D721Med (cell line): ENCODE measurements at regions not wholly inside any gene's neighbourhood (a gene's known extent, or its start where the extent isn't known, plus 50 kb on each side); places are given as distances from the start of the nearest gene placed in this dataset.

ENCODE experiments used
- DNase-seq: peaks from one replicate; pipeline ENCODE4 v3.0.0; 2011; ENCODE audit warnings: low spot score; ENCODE audit not compliant: insufficient read length
- FAIRE-seq: peaks from 2 replicates; lab custom pipeline; 2011; peaks lifted over from hg19 to GRCh38; lab: Jason Lieb, UNC
- TF ChIP-seq, protein P1 (sequence below): IDR thresholded peaks from 2 replicates; pipeline ENCODE4 v1.5.1; 2012; ENCODE audit warnings: mild to moderate bottlenecking, control low read depth; ENCODE audit not compliant: insufficient read depth; ENCODE audit errors: missing control alignments

- FAIRE-seq: no peak
- no peak for DNase-seq
- TF ChIP-seq, protein P1, sequence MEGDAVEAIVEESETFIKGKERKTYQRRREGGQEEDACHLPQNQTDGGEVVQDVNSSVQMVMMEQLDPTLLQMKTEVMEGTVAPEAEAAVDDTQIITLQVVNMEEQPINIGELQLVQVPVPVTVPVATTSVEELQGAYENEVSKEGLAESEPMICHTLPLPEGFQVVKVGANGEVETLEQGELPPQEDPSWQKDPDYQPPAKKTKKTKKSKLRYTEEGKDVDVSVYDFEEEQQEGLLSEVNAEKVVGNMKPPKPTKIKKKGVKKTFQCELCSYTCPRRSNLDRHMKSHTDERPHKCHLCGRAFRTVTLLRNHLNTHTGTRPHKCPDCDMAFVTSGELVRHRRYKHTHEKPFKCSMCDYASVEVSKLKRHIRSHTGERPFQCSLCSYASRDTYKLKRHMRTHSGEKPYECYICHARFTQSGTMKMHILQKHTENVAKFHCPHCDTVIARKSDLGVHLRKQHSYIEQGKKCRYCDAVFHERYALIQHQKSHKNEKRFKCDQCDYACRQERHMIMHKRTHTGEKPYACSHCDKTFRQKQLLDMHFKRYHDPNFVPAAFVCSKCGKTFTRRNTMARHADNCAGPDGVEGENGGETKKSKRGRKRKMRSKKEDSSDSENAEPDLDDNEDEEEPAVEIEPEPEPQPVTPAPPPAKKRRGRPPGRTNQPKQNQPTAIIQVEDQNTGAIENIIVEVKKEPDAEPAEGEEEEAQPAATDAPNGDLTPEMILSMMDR: no peak
Observed at GRCh38 chr2:241989074-241989473, 119.5 kb downstream of the RTP5 start.

DNA sequence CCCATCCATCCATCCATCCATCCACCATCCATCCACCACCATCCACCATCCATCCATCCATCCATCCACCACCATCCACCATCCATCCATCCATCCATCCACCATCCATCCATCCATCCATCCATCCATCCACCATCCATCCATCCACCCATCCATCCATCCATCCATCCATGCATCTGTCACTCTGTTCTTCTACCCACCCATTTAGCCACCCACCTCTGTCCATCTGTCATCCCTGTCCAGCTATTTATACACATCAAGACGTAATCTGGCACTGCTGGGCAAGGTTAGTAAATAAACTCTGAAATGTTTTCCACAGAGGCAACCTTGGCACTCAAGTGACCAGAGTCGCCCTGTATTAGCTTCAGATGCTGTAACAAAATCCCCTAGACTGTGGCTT is 120.9 kb downstream of the RTP5 start:
- no peak for DNase-seq
- no peak for FAIRE-seq
- TF ChIP-seq, protein P1: no peak

DNA sequence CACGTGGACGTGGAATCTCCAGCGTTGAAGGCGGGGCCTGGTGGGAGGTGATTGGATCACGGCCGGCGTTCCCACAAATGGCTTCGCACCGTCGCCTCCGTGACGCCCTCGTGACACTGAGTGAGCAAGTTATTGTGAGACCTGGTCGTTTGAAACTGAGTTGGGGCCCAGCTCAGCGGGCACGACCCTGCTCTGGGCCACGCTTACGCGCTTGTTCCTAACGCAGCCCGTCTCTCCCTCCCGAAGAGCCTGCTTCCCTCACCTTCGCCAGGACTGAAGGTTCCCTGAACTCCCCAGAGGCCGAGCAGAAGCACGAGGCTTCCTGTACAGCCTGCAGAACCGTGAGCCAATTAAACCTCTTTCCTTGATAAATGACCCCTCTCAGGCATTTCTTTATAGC is 121.8 kb downstream of the RTP5 start:
- no peak for DNase-seq
- TF ChIP-seq, protein P1: no peak
- FAIRE-seq: no peak

GRCh38 chr2:241992753-241993152 is 123.2 kb downstream of the RTP5 start:
- FAIRE-seq (no peak), DNase-seq (no peak)
- TF ChIP-seq, protein P1: no peak

DNA sequence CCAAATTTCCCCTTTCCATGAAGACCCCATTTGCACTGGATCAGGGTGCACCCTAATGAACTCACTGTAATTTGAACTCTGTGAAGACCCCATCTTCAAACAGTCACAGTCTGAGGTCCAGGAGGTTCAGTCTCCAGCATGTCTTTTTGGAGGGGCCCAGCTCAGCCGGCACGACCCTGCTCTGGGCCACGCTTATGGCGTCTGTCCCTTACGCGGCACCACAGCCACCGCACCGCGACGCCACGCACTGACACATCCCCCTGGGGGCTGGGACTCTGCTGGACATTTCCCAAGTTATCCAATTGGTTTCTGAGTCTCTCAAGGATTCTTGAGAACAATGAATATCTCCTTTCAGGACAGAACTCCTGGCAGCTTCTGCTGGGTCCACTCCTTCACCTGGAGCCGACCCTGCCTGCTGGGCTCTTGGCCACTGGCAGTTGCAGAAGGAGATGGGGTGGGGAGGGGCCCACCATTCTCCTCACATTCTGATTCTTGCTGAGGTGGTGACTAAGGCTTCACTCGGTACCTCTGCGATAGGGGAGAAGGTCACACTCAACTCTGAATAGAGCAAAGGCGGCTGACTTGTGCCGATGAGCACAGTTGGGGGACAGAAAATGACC is 124.0 kb downstream of the RTP5 start:
- no peak for FAIRE-seq

DNA sequence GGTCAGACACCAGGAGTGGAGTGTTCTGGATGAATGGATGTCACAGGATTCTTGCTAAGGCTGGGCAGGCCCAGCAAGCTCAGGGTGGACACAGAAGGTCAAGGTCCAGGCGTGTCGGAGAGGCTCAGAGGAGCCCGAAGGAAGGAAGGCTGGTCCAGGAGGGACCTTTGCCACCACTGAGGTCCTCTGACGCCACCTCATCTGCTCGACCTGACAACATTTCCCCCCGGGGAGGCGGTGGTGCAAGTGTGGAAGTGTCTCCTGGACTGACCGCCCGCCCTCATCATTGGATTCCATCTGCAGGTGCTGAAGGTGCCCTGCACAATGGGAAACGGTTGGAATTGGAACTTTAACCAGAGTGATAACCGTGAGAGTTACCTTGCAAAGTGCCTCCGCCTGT is 124.6 kb downstream of the RTP5 start:
- DNase-seq: no peak
- TF ChIP-seq, protein P1: no peak
- no peak for FAIRE-seq

More for the DNA sequence above, 124.0 kb downstream of the RTP5 start:
- DNase-seq: no peak
- TF ChIP-seq, protein P1: no peak

DNA sequence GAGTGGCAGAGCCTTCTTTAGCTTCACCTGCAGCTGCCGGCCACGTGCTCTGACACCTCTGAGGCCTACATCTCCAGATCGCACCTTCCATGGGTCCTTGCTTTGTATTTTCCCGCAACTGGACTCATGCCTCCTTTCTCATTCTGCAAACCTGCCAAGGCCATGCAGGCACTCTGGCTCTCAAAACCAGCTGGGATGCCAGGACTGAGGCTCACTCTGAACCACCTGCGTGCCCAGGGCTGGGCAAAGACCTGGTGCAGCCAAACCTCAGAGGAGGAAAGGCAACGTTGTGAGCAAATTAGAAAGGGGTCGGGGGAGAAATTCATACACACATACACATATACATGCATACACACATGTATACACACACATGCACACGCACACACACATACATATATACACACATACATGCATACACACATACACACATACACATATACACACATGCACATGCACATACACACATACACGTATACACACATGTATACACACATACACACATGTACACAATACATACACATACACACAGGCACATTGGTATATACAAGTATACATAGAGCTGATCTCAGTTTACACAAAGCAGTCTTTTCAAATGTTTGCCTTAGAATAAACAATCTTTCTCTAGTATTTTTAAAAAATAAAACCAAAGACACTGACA is 125.2 kb downstream of the RTP5 start:
- TF ChIP-seq, protein P1: no peak
- FAIRE-seq: no peak
- DNase-seq: no peak
